GM19035 (cell line): ENCODE measurements at regions not wholly inside any gene's neighbourhood (a gene's known extent, or its start where the extent isn't known, plus 50 kb on each side); places are given as distances from the start of the nearest gene placed in this dataset.

Experiments
- ATAC-seq: cut with Tn5 transposase; IDR thresholded peaks from one replicate; pipeline ENCODE4 v1.9.1; 2021; ENCODE audit not compliant: unreplicated experiment

DNA sequence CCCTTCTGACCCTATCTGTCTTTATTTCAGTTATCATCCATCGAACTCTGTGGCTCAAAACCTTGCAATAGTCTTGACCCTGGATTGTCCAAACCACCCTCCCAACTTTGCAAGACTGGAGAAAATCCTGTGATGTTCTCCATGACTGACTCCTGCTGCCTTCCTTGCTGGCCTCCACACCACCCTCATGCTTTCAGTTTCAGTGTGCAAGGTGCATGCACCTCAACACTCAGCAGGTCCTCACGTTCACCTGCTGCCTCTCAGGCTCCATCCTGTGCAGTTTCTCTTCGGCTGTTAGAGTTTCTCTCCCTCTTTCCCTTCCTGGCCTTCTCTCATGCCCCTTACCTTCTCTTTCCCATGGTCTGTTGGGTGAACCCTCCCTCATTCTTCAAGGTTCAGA, 59.4 kb upstream of the ASIC2 start:
- no peak for ATAC-seq

DNA sequence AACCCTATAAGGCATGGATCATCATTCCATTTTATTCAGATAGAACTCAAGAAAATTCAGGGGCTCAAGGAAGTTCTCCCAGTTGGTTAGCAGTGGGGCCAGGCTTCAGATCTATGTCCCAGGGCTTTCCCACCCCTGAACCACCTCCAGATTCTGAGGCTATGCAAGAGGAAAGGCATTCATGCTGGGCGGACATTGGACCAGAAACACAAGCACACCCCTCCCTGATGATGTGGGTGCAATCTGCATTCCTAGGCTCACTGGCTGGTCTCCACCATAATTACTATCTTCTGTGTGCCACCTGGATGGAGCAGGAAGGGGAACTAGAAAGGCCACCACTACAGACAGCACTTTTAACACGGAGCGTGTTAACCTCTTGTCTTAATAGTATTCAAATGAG, 63.2 kb upstream of the ASIC2 start:
- ATAC-seq, result no peak

DNA sequence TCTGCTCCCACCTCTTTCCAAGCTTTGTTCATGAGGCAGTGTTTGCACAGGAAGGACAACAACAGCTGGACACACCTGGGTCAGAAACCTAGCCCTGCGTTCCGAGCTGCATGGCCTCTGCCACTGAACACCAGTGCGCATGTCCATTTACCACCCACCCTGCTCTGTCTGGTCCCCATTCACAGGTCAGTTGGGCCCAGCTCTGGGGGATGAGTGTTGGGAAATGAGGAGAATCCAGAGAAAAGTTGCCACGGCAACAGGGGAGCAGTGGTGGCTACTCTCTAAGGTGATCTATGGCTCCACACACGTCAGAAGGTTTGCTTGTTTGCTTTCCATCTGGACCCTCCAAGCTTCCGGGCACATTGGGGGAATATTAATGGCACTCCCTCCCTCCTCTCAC, 70.4 kb upstream of the ASIC2 start:
- no peak for ATAC-seq

DNA sequence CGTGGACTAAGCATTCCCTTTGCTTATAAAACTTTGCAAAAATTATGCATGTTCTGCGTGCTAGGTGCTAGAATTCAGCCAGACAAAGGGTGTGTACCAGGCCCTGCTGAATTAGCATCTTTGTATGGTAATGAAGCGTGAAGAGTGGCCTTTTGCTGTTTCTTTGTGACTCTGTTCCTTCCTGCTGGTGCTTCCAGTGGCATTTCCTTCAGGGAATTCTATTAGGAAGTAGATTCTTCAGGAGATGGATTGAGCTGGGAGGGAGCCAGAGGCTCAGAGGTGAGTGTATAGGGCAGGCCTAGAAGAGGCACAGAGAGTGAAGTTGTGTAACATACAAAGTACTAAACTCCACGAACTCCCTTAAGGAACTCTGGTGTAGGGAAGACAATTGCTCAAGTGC, 73.9 kb upstream of the ASIC2 start:
- ATAC-seq, result no peak

DNA sequence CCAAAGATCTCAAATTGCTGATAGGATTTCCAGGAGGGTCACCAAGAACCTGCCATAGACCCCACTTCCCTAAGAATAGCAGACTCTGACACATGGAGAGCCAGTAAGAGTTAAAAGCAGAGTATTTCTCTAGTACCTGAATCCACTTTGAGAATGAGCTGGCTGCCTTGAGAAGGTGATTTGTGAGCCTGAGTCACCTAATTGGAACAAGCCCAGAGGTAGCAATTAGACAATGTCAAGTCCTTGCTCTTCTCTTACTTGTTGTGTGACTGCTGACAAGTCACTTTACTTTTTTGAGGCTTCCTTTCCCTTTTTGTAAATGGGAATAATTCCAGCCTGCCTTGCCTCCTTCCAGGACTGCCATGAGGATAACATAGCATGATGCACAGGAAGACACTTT, 76.1 kb upstream of the ASIC2 start:
- ATAC-seq, result no peak

DNA sequence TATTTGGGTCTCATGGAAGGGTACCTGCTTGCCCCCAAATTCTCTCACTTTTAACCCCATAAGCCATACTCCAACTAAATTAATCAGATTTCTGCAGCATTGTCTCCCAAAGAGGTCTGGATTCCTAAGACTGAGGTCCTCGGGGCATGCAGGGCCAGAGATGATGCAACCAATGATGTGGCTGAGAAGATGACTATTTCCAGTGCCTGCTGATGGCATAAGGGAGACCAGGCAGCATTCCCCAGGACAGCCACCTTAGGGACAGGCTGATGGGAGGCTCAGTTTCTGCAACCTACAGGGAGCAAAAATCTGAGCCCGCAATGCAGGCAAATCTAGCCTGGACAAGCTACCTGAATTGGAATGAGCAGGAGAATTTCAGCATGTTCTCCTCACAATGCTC, 76.8 kb upstream of the ASIC2 start:
- ATAC-seq, result no peak

DNA sequence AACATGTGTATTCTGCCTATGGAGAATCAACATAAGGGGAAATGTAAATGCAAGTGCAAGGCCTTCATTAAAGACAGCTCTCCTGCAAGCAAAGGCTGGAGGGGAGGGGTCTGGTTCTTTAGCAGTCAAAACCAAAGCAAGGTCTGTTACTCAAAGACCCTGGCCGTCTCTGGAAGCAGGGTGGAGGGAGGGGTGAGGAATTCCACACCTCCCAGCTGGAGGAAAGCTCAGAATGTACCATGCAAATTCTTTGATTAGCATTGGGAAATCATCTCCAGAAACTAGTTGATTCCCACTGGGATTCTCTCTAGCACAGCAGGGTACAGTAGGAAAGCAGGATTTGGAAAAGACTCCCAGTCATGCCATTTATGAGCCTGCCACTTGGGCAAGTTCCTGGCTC, 77.3 kb upstream of the ASIC2 start:
- no peak for ATAC-seq

DNA sequence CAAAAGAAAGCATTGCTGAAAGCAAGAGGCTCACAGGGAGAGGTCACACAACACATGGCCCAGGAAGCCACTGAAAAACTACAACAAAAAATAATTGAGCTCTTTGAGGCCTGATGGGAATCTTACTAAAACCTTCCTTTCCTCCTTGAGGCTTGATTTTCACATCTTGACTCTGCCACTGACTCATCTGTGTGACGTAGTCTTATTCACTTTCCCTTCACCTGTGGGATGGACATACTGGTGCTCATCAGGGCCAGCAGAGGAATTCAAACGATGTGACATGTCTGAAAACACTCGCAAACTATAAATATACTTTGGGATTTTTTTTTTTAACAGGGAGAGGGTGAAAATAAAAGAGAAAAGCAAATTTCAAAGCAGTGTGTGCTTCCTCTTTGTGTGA, 78.3 kb upstream of the ASIC2 start:
- no peak for ATAC-seq

DNA sequence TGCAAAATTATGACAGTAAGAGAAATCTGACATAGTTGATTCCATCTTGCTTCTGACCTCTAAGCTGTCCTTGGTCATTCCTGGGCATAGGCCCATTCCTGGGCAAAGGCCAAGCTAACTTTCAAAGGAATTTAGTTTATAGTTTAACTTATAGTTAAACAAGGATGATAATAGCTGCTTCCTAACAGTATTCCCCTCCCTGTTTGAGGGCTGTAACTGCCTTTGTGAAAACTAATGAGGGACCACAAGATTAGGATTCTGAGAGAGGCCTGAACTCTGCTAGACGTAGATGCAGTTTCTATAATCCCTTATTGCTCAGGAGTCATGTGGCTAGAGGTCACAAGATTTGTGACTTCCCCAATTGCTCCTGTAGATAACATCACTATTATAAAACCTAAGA, 80.2 kb upstream of the ASIC2 start:
- no peak for ATAC-seq

DNA sequence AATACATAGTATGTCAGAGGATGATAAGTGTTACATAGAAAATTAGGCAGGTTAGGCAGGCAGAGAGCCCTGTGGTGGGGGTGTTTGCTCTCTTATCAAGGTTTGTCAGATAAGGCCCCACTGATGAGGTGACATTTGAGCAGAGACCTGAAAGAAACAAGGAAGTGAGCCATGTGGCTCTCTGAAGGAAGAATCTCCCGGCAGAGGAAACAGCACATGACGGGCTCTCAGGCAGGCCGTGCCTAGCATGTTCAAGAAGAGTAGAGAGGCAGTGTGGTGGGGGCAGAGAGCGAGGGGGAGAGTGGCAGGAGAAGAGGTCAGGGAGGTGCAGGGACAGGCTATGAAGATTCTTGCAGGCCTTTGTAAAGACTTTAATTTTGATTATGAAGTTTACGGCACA, 82.0 kb upstream of the ASIC2 start:
- no peak for ATAC-seq

DNA sequence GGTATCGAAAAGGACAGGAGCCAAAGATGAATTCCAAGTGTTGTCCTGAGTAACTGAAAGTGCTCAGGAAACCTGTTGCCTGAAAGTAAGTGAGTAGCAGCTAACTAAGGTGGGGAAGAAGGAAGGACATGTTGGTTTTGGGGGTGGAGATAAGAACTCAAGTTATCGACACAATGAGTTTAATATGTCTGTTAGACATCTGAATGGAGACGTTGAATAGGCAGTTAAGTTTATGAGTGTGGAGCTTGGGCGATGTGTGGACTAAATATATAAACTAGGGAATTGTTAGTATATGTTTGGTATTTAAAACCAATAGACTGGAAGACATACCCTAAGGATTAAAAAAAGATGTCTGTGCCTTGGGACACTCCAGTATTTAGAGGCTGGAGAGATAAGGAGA, 82.7 kb upstream of the ASIC2 start:
- no peak for ATAC-seq

DNA sequence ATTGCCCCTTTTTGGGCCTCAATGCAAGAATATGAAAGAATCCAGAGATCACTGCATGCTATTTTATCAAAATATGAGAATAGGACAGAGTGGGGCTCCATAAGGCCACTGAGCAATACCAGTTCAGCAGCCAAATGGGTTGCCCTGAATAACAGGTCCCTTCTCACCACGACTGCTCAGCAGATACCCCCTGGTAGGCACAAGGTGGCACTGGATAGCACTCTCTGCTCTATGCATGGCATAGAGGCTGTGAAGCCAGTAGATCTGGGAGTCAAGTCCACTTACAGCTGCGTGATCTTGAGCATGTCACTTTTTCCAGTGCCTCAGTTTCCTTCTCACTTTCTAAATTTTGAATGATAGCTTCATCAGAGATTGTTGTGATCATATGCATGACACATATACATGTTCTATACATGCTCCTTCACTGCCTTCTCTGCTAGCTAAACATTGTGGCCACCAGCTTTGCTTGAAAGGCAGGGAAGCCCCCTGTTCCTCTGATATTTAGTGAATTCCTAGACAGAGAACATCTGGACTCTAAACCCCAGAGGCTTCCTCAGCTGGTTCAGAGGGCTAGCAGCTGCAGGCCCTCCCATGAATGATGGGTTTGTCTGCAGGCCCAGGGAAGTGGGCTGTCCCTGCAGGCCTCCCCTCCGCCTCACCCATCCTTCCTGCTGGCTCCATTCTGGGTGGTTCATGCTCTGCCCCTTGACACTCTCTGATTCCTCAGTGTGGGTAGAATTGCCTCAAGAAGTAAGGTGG, 84.9 kb upstream of the ASIC2 start:
- ATAC-seq, result no peak

DNA sequence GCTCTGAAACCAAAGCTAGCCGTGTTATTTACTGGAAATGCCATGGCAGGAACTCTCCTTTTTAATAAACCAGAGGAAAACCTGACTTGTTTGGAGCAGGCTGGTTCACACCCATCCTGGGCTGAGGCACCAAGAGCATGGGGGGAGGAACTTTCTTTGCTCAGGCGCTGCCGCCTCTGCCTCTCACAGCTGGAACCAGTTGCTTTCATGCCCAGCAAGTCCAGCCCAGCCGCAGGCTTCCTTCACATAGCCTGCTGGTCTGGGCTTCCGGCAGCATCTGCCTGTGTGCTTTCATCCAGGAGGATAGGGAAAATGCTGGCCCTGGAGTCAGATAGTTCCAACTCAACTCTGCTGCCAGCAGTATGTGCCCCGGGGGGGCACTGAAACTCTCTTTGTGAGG, 88.1 kb upstream of the ASIC2 start:
- ATAC-seq, result no peak

DNA sequence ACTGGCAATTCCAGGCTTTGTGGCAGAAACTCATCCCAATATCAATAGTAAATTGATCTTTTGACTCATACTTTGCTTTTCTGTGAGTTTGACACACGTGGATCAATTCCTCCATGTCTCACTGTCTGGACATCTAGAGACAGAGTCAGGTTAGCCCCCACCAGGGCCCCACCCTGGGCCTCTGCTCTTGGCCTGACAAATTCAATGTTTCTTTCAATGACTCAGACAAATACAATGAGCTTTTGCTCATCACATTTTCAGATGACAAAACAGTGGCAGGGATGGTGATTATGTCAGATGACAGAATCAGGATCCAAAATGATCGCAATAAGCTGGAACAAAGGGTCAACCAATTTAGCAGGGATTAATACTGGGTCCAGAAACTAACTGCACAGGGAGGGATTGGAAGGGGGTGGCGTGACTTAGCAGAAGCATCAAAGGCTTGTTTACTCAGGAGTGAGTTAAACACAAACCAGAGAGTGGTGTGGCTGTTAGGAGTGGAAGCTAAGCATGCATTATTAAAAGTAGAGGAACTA, 90.5 kb upstream of the ASIC2 start:
- no peak for ATAC-seq

DNA sequence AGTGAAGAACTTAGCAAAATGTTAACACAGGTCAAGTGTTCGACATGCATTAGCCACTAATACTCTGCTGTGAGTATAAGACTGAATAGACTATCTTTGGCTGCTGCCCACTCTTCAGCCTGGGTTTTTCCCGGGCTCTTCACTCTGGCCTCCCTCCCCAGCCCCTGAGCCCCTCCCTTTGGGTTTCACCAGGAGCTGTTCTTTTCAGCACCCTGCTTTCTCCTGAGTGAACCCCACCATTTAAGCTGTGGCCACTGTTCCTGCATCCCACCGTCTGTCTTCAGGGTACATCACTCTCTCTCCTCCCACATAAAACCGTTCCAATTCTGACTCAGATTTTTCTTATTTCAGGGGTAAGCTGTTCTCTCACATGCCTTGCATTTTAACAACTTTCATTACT, 92.0 kb upstream of the ASIC2 start:
- no peak for ATAC-seq

DNA sequence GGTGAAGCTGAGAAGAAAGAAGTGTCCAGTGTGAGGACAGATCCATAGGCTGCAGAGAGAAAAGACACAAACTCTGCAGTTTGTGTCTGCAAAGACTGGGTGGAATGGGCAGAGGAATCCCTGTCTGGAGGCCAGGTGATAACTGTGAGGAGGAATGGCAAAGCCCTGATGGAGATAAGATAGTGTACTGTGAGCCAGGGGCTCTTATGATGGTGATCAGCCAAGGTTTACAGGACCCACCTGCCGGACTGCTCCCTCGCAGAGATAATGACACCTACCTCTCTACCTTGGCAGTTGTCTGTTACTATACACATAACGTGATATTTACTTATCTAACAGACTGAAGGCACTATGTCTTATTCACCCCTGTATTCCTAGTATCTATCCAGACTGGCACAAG, 92.6 kb upstream of the ASIC2 start:
- ATAC-seq, result no peak

DNA sequence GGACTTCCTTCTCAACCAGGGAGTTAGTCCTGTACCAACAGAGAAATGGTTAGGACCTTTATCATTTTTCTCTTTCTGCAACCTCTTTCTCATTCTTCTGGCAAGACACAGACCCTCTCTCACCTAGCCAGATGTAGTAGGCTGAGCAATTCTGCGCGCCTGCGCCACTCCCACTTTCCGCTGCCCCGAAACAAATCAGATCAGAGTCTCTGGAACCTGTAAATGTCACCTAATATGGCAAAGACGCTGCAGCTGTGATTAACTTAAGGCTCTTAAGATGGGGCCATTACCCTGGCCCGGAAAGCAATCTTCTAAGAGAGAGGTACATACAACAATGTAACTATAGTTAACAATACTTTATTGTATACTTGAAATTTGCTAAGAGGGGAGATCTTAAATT, 94.3 kb upstream of the ASIC2 start:
- no peak for ATAC-seq

DNA sequence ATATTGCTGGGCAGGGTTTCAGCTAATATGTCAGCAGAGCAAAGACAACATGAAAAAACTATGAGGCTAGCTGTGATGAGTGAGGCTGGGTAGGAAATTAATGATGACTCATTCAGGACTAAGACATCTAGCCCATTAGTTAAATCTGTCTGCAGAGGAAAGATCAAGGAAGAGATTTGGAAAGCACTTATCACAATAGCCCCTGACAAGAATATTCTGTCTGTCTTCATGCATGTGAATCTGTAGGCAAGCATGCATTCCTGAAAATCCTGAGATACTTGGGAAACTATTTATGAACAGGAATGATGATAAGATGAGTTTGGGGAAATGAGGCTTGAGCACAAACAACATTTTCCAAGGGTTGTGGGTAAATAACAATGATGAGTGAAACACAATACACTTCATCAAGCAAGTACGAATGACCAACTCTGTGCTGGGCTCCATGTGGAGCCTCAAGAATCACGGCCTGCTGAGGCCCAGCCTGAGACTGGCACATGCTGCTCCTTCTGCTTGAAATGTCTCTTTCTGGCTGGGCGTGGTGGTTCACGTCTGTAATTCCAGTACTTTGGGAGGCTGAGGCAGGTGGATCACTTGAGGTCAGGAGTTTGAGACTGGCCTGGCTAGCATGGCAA, 96.5 kb upstream of the ASIC2 start:
- ATAC-seq, result no peak

DNA sequence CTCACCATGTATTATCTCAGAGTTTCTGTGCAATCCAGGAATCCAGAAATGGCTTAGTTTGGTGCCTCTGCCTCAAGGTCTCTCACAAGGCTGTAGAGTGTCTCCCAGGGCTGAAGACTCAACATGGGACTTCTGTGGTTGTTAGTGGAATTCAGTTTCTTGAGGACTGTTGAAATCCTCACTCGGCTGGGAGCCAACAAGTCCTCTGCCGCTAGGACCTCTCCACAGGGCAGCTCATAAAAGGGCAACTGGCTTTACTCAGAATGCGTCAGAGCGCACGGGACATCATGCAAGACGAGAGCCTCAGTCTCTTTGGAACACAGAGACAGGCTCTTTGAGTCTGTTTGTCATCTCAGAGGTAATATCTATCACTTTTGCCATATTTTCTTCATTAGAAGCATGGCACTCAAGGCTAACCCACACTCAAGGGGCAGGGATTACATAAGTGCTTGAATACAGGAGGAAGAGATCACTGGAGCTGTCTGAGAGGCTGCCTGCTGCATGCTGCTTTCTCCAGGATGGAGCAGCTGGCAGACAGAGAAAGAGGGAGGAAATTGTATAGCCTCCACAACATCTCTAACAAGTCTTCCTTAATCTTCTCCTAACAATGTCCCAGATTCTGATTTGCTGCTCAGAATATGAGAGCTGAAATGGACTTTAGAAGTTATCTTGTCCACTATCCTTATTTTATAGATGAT, 97.5 kb upstream of the ASIC2 start:
- no peak for ATAC-seq

DNA sequence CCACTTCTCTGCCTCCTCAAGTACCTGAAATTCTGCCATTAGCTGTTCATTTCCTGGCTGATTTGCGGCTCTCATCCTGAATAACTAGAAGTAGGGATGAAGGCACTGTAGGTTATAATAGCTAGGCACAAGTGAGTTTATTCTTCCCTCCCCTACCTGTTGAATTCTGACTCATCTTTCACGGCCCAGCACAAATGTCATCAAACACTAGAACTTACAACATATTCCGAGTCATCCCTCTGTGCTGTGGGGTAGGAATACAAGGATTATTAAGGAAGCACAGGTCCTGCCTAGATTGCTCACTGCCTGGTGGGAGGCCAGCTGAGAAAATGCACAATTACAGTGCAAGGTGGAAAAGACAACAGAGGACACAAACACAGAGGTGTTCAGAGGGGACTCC, 103.7 kb upstream of the ASIC2 start:
- no peak for ATAC-seq

DNA sequence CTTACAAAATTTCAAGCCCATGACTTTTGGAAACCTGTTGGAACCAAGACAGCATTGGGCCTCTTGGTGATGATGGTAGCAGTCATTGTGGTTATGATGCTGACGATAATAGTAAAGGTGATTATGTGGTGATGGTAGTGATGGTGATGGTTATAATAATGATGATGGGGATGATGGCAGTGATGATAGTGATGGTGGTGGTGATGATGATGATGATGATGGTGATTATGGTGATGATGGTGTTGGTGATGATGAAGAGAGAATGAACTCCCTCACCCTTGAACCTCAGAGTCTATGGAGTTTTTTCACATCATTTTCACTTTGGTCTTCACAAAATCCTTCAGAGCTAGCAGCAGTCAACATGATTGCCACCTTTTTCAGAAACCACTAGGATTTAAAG, 105.3 kb upstream of the ASIC2 start:
- no peak for ATAC-seq

DNA sequence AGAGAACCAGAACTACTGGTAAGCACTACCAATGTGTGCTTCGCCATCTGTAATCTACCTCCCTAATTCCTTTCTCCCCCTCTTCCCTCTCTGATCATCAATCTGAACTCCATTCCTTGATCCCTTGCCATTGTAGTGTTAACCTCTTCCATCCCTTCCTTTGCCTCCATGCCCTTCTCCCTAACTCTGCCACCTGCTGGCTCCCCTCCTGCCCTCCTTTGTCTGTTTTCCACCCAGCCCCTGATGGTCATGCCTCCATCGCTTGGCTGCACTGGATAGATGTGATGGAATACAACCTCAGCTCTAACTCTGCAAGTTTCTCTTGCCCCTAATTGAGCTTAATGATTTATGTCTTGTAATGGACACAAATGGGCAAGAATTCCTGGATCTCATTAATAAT, 108.2 kb upstream of the ASIC2 start:
- no peak for ATAC-seq
